K562 (cell line): ENCODE measurements at regions not wholly inside any gene's neighbourhood (a gene's known extent, or its start where the extent isn't known, plus 50 kb on each side); places are given as distances from the start of the nearest gene placed in this dataset.

Experiments used
- ATAC-seq: fragments of 200-7000 bp; cut with Tn5 transposase; 3 replicates; pipeline ENCODE4 v1.9.1; 2020; ENCODE audit warnings: moderate library complexity
- BruUV-seq: library from RNA; stranded (reverse); fragments of 400-500 nt; replicated peaks from 2 replicates; lab custom pipeline; 2021; lab: Mats Ljungman, UMichigan
- CTCF ChIA-PET: fragments of 300-600 bp; formaldehyde crosslinking; extraction: SDS; loops from one replicate; lab custom pipeline; 2021; ENCODE audit warnings: low intra/inter-chr PET ratio; lab: Yijun Ruan, JAX
- POLR2A ChIA-PET: fragments of 300-600, 350-650 bp; sonication (Branson Sonifier 250); formaldehyde crosslinking; extraction: SDS; loops from one replicate; lab custom pipeline; 2021; ENCODE audit warnings: antibody characterized with exemption, inconsistent platforms; lab: Yijun Ruan, JAX
- DNase-seq, 4 experiments: peaks; one replicate each; pipeline versions ENCODE4 v3.0.0 to v3.0.0-alpha.2; 2011 to 2018; ENCODE audit warnings: low spot score in 3 of 4, mixed read lengths in 3 of 4; ENCODE audit errors: extremely low read depth in 1 of 4
- FAIRE-seq: peaks from 2 replicates; lab custom pipeline; 2011; peaks lifted over from hg19 to GRCh38; lab: Jason Lieb, UNC
- H2AFZ ChIP-seq: 2 replicates; pipeline ENCODE4 v1.6.0; 2011; ENCODE audit warnings: low read depth, low read length, control low read depth, inconsistent platforms
- H3K27ac ChIP-seq: fragments of 200-600 bp; 3 replicates; pipeline ENCODE4 v1.8.0; 2011; ENCODE audit warnings: low read depth, mild to moderate bottlenecking, control low read depth, inconsistent platforms, low read length, moderate library complexity, mixed read lengths; ENCODE audit errors: extremely low read depth
- H3K27me3 ChIP-seq, 2 experiments: fragments of 300-600 bp in 1 of 2; 2 replicates in 1 of 2; 3 replicates in 1 of 2; pipeline versions ENCODE4 v1.6.0 to v1.8.0; 2011; ENCODE audit warnings: inconsistent platforms in 2 of 2, low read length in 2 of 2, mild to moderate bottlenecking in 1 of 2, mixed read lengths in 1 of 2, moderate library complexity in 1 of 2; ENCODE audit not compliant: control insufficient read depth in 2 of 2, insufficient read depth in 2 of 2
- H3K36me3 ChIP-seq: fragments of 300-600 bp; 3 replicates; pipeline ENCODE4 v1.8.0; 2011; ENCODE audit warnings: mild to moderate bottlenecking, low read length, inconsistent platforms; ENCODE audit not compliant: control insufficient read depth, insufficient read depth
- H3K4me1 ChIP-seq, 2 experiments: fragments of 200-600 bp in 1 of 2; replicated peaks in 1 of 2; 2 replicates in 1 of 2; 3 replicates in 1 of 2; pipeline versions ENCODE4 v1.5.1 to v1.8.0; 2011; ENCODE audit warnings: inconsistent platforms in 2 of 2, low read length in 2 of 2, mild to moderate bottlenecking in 1 of 2, mixed read lengths in 1 of 2, moderate library complexity in 1 of 2; ENCODE audit not compliant: control insufficient read depth in 2 of 2, insufficient read depth in 2 of 2
- H3K4me2 ChIP-seq: 2 replicates; pipeline ENCODE4 v1.6.1; 2011; ENCODE audit warnings: low read length, control low read depth, inconsistent platforms, mixed read lengths; ENCODE audit not compliant: insufficient read depth
- H3K4me3 ChIP-seq: fragments of 200-600 bp; sonication (generic), shearing (Covaris generic); 2 replicates; pipeline ENCODE4 v1.5.1; 2016; ENCODE audit warnings: control low read depth, inconsistent platforms
- H3K79me2 ChIP-seq: fragments of 200-600 bp; 3 replicates; pipeline ENCODE4 v1.8.0; 2011; ENCODE audit warnings: low read length, inconsistent platforms; ENCODE audit not compliant: control insufficient read depth, insufficient read depth
- H3K9ac ChIP-seq, 2 experiments: 2 replicates each; pipeline versions ENCODE4 v1.6.0 to v1.6.1; 2011; ENCODE audit warnings: low read depth in 2 of 2, low read length in 2 of 2, control low read depth in 1 of 2, inconsistent platforms in 1 of 2, mild to moderate bottlenecking in 1 of 2, mixed read lengths in 1 of 2; ENCODE audit not compliant: insufficient read depth in 1 of 2
- H3K9me1 ChIP-seq: one replicate; pipeline ENCODE4 v1.6.0; 2011; ENCODE audit warnings: inconsistent platforms, mild to moderate bottlenecking, low read length, moderate library complexity; ENCODE audit not compliant: control insufficient read depth, insufficient read depth
- H3K9me3 ChIP-seq: replicated peaks from 2 replicates; pipeline ENCODE4 v1.5.1; 2011; ENCODE audit warnings: low read depth, low read length, inconsistent platforms; ENCODE audit not compliant: control insufficient read depth, insufficient read depth
- H4K20me1 ChIP-seq: replicated peaks from 2 replicates; pipeline ENCODE4 v1.6.1; 2011; ENCODE audit warnings: low read length, inconsistent platforms, mixed read lengths; ENCODE audit not compliant: control insufficient read depth, insufficient read depth
- KDM5B ChIP-seq: fragments of 200-600 bp; sonication (generic); IDR thresholded peaks from 2 replicates; pipeline ENCODE4 v1.6.1; 2012; ENCODE audit warnings: low read depth, mild to moderate bottlenecking, moderate library complexity, low read length, control low read depth, inconsistent platforms; ENCODE audit not compliant: insufficient replicate concordance
- KLF6 ChIP-seq: fragments of 250-450 bp; sonication (Bioruptor Pico); IDR thresholded peaks from 2 replicates; pipeline ENCODE4 v1.4.0; 2020; ENCODE audit warnings: mild to moderate bottlenecking, moderate library complexity, borderline replicate concordance
- MED1 ChIP-seq: sonication (generic); formaldehyde crosslinking; IDR thresholded peaks from 2 replicates; pipeline ENCODE4 v1.8.1; 2023; ENCODE audit warnings: missing genetic modification reagents, borderline replicate concordance
- MYC ChIP-seq, 2 experiments: fragments of 250-450 bp in 1 of 2; sonication (Bioruptor Pico) in 1 of 2; IDR thresholded peaks; 2 replicates each; pipeline versions ENCODE4 v1.5.1 to v1.6.1; 2012 to 2021; ENCODE audit warnings: low read depth in 2 of 2, borderline replicate concordance in 1 of 2, improper control_type of control experiment in 1 of 2, low read length in 1 of 2, mild to moderate bottlenecking in 1 of 2, moderate library complexity in 1 of 2
- OTX1 ChIP-seq: fragments of 450-650 bp; formaldehyde crosslinking; IDR thresholded peaks from 2 replicates; pipeline ENCODE4 v1.4.0; 2022; ENCODE audit warnings: mild to moderate bottlenecking
- PYGO2 ChIP-seq: fragments of 450-650 bp; IDR thresholded peaks from 2 replicates; pipeline ENCODE4 v1.6.1; 2016; ENCODE audit warnings: mild to moderate bottlenecking, missing genetic modification characterization, moderate library complexity, missing compliant biosample characterization
- THAP12 ChIP-seq: fragments of 250-450 bp; sonication (Bioruptor Pico); IDR thresholded peaks from 2 replicates; pipeline ENCODE4 v1.9.0; 2021; ENCODE audit warnings: mild to moderate bottlenecking, inconsistent platforms
- YBX1 ChIP-seq: fragments of 450-650 bp; IDR thresholded peaks from 2 replicates; pipeline ENCODE4 v1.7.1; 2016; ENCODE audit warnings: mild to moderate bottlenecking
- ZNF124 ChIP-seq: sonication (generic); formaldehyde crosslinking; IDR thresholded peaks from 2 replicates; pipeline ENCODE4 v1.8.1; 2022; ENCODE audit warnings: missing genetic modification reagents
- ZNF165 ChIP-seq: fragments of 250-450 bp; sonication (Bioruptor Pico); IDR thresholded peaks from 2 replicates; pipeline ENCODE4 v1.4.0; 2020; ENCODE audit warnings: borderline replicate concordance
- ZNF408 ChIP-seq: fragments of 250-450 bp; sonication (Bioruptor Pico); IDR thresholded peaks from 2 replicates; pipeline ENCODE4 v1.4.0; 2020; ENCODE audit warnings: low read depth, mild to moderate bottlenecking, moderate library complexity
- ZNF507 ChIP-seq: conservative IDR thresholded peaks from 2 replicates; pipeline ENCODE4 v1.6.1; 2017; ENCODE audit warnings: missing genetic modification characterization, missing compliant biosample characterization
- ZNF655 ChIP-seq: fragments of 250-450 bp; sonication (Bioruptor Pico); IDR thresholded peaks from 2 replicates; pipeline ENCODE4 v1.5.0; 2021
- WGBS: fragments of 100-300 bp; shearing (Covaris generic); methylation state at CpG from one replicate; pipeline ENCODE4 v1.1.6; 2016; ENCODE audit warnings: low coverage, mixed read lengths; ENCODE audit not compliant: insufficient coverage; ENCODE audit errors: missing lambda C conversion rate; 5-methylcytosine and 5-hydroxymethylcytosine counted together
- in situ Hi-C: fragments of 300-500 bp; cut with MboI; formaldehyde crosslinking; loops from 4 replicates; pipeline ENCODE4 v1.15.0; 2018; ENCODE audit warnings: inconsistent platforms, mixed read lengths
- intact Hi-C: fragments of 100-400 bp; cut with micrococcal nuclease; formaldehyde crosslinking; loops from 2 replicates; pipeline ENCODE4 v1.14.2; 2022

- Histone ChIP-seq H3K4me1 (no peaks in the 10 kb centered on the region), H3K4me2 (no peak overlapping the region), H3K9ac (no peak overlapping the region), H3K27me3 (peaks cover 0 to 7% of the 10 kb centered on the region in 2 experiments; a peak in 3 of 5 replicates), H3K4me3 (no peak overlapping the region), H3K9me3 (no peaks in the 10 kb centered on the region), H3K79me2 (no peaks in the 10 kb centered on the region), H4K20me1 (no peaks in the 10 kb centered on the region), H3K36me3 (no peaks in the 10 kb centered on the region), H3K27ac (no peak overlapping the region), H3K9me1 (no peaks in the 10 kb centered on the region), H2AFZ (no peak overlapping the region)
- in situ Hi-C loops (no loop called here), intact Hi-C loops (no loop called here)
- TF ChIP-seq THAP12 (CRISPR knock-in tag) (no peak), KLF6 (CRISPR knock-in tag) (no peak), ZNF655 (no peak), ZNF124 (CRISPR knock-in tag) (no peak), MED1 (CRISPR knock-in tag) (no peak), YBX1 (no peak), KDM5B (no peak), ZNF165 (CRISPR knock-in tag) (no peak), MYC (IDR thresholded peaks at IDR 0.05; ENCODE audit: low read depth, low read length) (no peak), MYC (CRISPR knock-in tag; IDR thresholded peaks at IDR 0.05; ENCODE audit: borderline replicate concordance, low read depth) (no peak), ZNF408 (CRISPR knock-in tag) (no peak), PYGO2 (tag) (no peak), ZNF507 (tag) (no peak), OTX1 (CRISPR knock-in tag) (no peak)
- ATAC-seq (no peak), FAIRE-seq (peak; percentile 62), DNase-seq (no peak)
- POLR2A ChIA-PET = no interaction called here
- no TSS peak for BruUV-seq
- WGBS = 0% methylated on average over 1 of the region's 1 CpG
- CTCF ChIA-PET = no interaction called here
Measured at GRCh38 chr2:16113568-16113967, 173.2 kb downstream of the MYCN start.
